OCI-LY1 (cell line): ENCODE measurements at regions not wholly inside any gene's neighbourhood (a gene's known extent, or its start where the extent isn't known, plus 50 kb on each side); places are given as distances from the start of the nearest gene placed in this dataset.

ENCODE experiments used
- EZH2 ChIP-seq: fragments of 200-600 bp; sonication (generic), shearing (Covaris generic); IDR thresholded peaks from 2 replicates; pipeline ENCODE4 v1.8.0; 2017; ENCODE audit warnings: borderline replicate concordance, mixed run types, mild to moderate bottlenecking, antibody characterized with exemption, low read length, moderate library complexity, mixed read lengths
- TF ChIP-seq, protein P1 (sequence below): fragments of 200-600 bp; sonication (generic), shearing (Covaris generic); IDR thresholded peaks from 2 replicates; pipeline ENCODE4 v1.5.1; 2017; ENCODE audit warnings: mild to moderate bottlenecking, antibody characterized with exemption, low read length, moderate library complexity, mixed read lengths

GRCh38 chr15:35746121-35746520, 200.2 kb upstream of the DPH6 start:
- TF ChIP-seq, protein P1, sequence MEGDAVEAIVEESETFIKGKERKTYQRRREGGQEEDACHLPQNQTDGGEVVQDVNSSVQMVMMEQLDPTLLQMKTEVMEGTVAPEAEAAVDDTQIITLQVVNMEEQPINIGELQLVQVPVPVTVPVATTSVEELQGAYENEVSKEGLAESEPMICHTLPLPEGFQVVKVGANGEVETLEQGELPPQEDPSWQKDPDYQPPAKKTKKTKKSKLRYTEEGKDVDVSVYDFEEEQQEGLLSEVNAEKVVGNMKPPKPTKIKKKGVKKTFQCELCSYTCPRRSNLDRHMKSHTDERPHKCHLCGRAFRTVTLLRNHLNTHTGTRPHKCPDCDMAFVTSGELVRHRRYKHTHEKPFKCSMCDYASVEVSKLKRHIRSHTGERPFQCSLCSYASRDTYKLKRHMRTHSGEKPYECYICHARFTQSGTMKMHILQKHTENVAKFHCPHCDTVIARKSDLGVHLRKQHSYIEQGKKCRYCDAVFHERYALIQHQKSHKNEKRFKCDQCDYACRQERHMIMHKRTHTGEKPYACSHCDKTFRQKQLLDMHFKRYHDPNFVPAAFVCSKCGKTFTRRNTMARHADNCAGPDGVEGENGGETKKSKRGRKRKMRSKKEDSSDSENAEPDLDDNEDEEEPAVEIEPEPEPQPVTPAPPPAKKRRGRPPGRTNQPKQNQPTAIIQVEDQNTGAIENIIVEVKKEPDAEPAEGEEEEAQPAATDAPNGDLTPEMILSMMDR = no peak
- no peak for TF ChIP-seq EZH2
